HEK293T (cell line): ENCODE measurements at regions not wholly inside any gene's neighbourhood (a gene's known extent, or its start where the extent isn't known, plus 50 kb on each side); places are given as distances from the start of the nearest gene placed in this dataset.

Source experiments
- BHLHE40 ChIP-seq: fragments of 450-650 bp; IDR thresholded peaks from 2 replicates; pipeline ENCODE4 v1.6.1; 2016; ENCODE audit warnings: mild to moderate bottlenecking, moderate library complexity, borderline replicate concordance
- ELF4 ChIP-seq: fragments of 450-650 bp; IDR thresholded peaks from 2 replicates; pipeline ENCODE4 v1.6.1; 2017; ENCODE audit warnings: antibody characterized with exemption
- FOXM1 ChIP-seq: fragments of 450-650 bp; IDR thresholded peaks from 2 replicates; pipeline ENCODE4 v1.6.1; 2017; ENCODE audit warnings: mild to moderate bottlenecking, borderline replicate concordance
- LEF1 ChIP-seq: fragments of 450-650 bp; IDR thresholded peaks from 2 replicates; pipeline ENCODE4 v1.6.1; 2017; ENCODE audit warnings: mild to moderate bottlenecking, borderline replicate concordance
- SP1 ChIP-seq: fragments of 450-650 bp; IDR thresholded peaks from 2 replicates; pipeline ENCODE4 v1.6.1; 2017
- ZNF384 ChIP-seq: fragments of 450-650 bp; IDR thresholded peaks from 2 replicates; pipeline ENCODE4 v1.6.1; 2016

- TF ChIP-seq BHLHE40: no peak
- TF ChIP-seq ELF4: no peak
- TF ChIP-seq ZNF384: no peak
- TF ChIP-seq FOXM1: no peak
- no peak for TF ChIP-seq SP1
- no peak for TF ChIP-seq LEF1
These were observed 1093.0 kb downstream of the GATA3 start for GRCh38 chr10:9147475-9147874.
